OCI-LY3 (cell line): ENCODE measurements at regions not wholly inside any gene's neighbourhood (a gene's known extent, or its start where the extent isn't known, plus 50 kb on each side); places are given as distances from the start of the nearest gene placed in this dataset.
"Not testable (repeated sequence)": the region's sequence is repeated elsewhere in the genome, so short reads cannot be mapped to it uniquely, and the experiment has no call there.

ENCODE experiments used
- H2AFZ ChIP-seq: fragments of 200-600, 300-600 bp; shearing (Covaris generic); 2 replicates; pipeline ENCODE4 v1.6.0; 2014; ENCODE audit warnings: antibody characterized with exemption, low read depth, low read length
- H3K27ac ChIP-seq: fragments of 200-600, 300-600 bp; sonication (generic); 2 replicates; pipeline ENCODE4 v1.5.1; 2014; ENCODE audit warnings: mild to moderate bottlenecking, low read length, moderate library complexity, mixed read lengths
- H3K27me3 ChIP-seq: fragments of 200-600, 300-600 bp; sonication (generic); 2 replicates; pipeline ENCODE4 v1.6.1; 2014; ENCODE audit warnings: low read depth, low read length, mixed read lengths
- H3K36me3 ChIP-seq: fragments of 200-600, 300-600 bp; sonication (generic); replicated peaks from 2 replicates; pipeline ENCODE3; 2014; ENCODE audit warnings: low read depth, low read length, mixed read lengths
- H3K4me1 ChIP-seq: fragments of 300-600, 200-600 bp; sonication (generic); 2 replicates; pipeline ENCODE4 v1.6.1; 2014; ENCODE audit warnings: low read length, mixed read lengths
- H3K4me2 ChIP-seq: fragments of 200-600, 300-600 bp; sonication (generic); 2 replicates; pipeline ENCODE4 v1.6.1; 2014; ENCODE audit warnings: low read length, mixed read lengths
- H3K4me3 ChIP-seq: fragments of 300-600, 200-600 bp; sonication (generic); 2 replicates; pipeline ENCODE4 v1.5.1; 2014; ENCODE audit warnings: antibody characterized with exemption, mild to moderate bottlenecking, low read length, moderate library complexity
- H3K79me2 ChIP-seq: fragments of 300-600, 200-600 bp; shearing (Covaris generic); 2 replicates; pipeline ENCODE4 v1.6.1; 2014; ENCODE audit warnings: mild to moderate bottlenecking, low read length, mixed read lengths
- H3K9ac ChIP-seq: fragments of 300-600, 200-600 bp; shearing (Covaris generic); 2 replicates; pipeline ENCODE4 v1.6.0; 2014; ENCODE audit warnings: mild to moderate bottlenecking, low read length, moderate library complexity
- H3K9me3 ChIP-seq: fragments of 200-600, 300-600 bp; shearing (Covaris generic); 2 replicates; pipeline ENCODE4 v1.6.1; 2014; ENCODE audit warnings: low read length, mixed read lengths; ENCODE audit not compliant: insufficient read depth
- H4K20me1 ChIP-seq: fragments of 200-600, 300-600 bp; sonication (generic); 2 replicates; pipeline ENCODE4 v1.6.1; 2016; ENCODE audit warnings: low read length, mixed read lengths; ENCODE audit not compliant: insufficient read depth
- EZH2phosphoT487 ChIP-seq: fragments of 200-600 bp; shearing (Covaris generic); IDR thresholded peaks from 2 replicates; pipeline ENCODE4 v1.6.1; 2018; ENCODE audit warnings: antibody characterized with exemption, mixed run types, low read depth
- TF ChIP-seq, protein P1 (sequence below): fragments of 200-600, 300-600 bp; sonication (generic); IDR thresholded peaks from 2 replicates; pipeline ENCODE4 v1.5.1; 2014; ENCODE audit warnings: antibody characterized with exemption, low read length, low read depth

DNA sequence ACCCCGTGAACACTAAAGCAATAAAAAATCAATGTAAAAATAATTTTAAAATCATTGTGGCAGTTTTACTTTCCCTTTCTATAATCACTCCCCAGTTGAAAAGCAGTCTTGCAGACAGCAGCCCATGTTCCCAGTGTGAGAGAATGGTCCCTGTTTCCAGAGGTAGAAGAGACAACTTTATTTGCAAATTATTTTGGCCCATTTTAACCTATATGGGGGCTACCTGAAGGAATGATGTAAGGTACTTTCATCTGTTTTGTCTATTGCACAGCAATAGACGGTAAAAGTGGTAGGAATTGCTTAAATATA lies 559.8 kb downstream of the ZWINT start:
- TF ChIP-seq, protein P1, sequence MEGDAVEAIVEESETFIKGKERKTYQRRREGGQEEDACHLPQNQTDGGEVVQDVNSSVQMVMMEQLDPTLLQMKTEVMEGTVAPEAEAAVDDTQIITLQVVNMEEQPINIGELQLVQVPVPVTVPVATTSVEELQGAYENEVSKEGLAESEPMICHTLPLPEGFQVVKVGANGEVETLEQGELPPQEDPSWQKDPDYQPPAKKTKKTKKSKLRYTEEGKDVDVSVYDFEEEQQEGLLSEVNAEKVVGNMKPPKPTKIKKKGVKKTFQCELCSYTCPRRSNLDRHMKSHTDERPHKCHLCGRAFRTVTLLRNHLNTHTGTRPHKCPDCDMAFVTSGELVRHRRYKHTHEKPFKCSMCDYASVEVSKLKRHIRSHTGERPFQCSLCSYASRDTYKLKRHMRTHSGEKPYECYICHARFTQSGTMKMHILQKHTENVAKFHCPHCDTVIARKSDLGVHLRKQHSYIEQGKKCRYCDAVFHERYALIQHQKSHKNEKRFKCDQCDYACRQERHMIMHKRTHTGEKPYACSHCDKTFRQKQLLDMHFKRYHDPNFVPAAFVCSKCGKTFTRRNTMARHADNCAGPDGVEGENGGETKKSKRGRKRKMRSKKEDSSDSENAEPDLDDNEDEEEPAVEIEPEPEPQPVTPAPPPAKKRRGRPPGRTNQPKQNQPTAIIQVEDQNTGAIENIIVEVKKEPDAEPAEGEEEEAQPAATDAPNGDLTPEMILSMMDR, result no peak
- TF ChIP-seq EZH2phosphoT487, result no peak
- H3K79me2 ChIP-seq, result no peaks in the 10 kb centered on the region

DNA sequence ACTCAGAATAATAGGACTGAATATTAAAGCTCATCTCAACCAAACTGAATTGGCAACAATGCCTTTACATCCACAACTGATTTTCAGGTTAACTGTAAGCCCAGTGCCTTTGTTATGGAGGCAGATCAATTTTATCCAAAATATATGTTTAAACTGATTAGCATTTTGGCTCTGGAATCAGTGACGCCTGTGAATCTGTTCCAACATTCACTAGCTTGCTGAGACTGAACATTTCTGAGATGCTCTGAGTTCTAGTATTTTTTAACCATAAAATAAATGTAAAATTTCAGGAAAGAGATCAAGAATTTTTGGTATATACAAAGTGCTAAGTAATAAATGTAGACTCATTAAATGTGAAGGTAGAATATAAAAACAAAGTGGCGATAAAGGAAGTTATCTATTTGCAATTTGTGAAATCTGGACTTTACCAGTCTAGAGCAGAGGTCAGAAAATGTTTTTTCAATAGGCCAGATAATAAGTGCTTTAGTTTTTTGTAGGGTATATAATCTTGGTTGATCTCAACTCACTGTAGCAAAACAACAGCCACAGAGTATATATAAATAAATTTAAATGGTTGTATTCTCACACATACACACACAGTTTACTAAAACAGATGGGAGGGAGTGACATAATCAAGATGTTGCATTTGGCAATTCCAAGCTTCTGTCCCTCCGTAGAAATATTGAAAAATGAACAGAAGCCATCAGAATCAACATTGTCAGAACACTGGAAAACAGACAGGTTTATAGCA lies 560.3 kb downstream of the ZWINT start:
- no peak overlapping the region for H3K4me3 ChIP-seq
- H3K9me3 ChIP-seq, result no peaks in the 10 kb centered on the region
- no peaks in the 10 kb centered on the region for H3K27me3 ChIP-seq
- no peak for TF ChIP-seq EZH2phosphoT487
- no peaks in the 10 kb centered on the region for H3K4me1 ChIP-seq
- no peaks in the 10 kb centered on the region for H3K79me2 ChIP-seq
- H3K27ac ChIP-seq, result no peak overlapping the region
- H4K20me1 ChIP-seq, result no peaks in the 10 kb centered on the region
- H2AFZ ChIP-seq, result no peak overlapping the region
- H3K4me2 ChIP-seq, result no peak overlapping the region
- H3K9ac ChIP-seq, result no peak overlapping the region
- no peaks in the 10 kb centered on the region for H3K36me3 ChIP-seq

More for the DNA sequence above, 559.8 kb downstream of the ZWINT start:
- Histone ChIP-seq H3K36me3 (no peaks in the 10 kb centered on the region), H3K27ac (no peak overlapping the region), H2AFZ (no peak overlapping the region), H3K4me1 (no peaks in the 10 kb centered on the region), H3K9me3 (no peaks in the 10 kb centered on the region), H3K4me2 (no peak overlapping the region), H4K20me1 (no peaks in the 10 kb centered on the region), H3K9ac (no peak overlapping the region), H3K4me3 (no peak overlapping the region), H3K27me3 (no peaks in the 10 kb centered on the region)

DNA sequence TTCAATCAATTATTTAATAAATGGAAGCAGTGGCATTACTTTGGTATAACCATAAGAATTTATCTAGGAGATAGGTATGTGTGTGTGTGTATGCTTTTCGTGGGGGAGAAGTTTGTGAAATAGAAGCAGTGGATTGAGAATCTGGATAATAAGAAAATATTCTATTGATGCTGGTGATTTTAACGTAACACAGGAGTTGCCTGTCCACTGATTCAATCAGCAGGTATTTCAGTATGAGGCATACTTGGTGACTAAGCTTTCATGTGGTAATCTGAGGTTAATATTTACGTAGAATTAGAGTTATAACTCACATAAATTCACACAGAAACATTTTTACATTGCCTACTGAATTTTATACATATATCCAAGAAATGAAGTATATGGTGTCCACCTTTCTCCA lies 568.0 kb downstream of the ZWINT start:
- TF ChIP-seq, protein P1, result no peak
- TF ChIP-seq EZH2phosphoT487, result no peak
- H3K27me3 ChIP-seq, result no peaks in the 10 kb centered on the region
- no peak overlapping the region for H3K27ac ChIP-seq
- no peak overlapping the region for H3K9ac ChIP-seq
- H3K36me3 ChIP-seq, result no peaks in the 10 kb centered on the region
- no peaks in the 10 kb centered on the region for H4K20me1 ChIP-seq
- H3K79me2 ChIP-seq, result no peaks in the 10 kb centered on the region
- no peak overlapping the region for H3K4me3 ChIP-seq
- H3K4me2 ChIP-seq, result no peak overlapping the region
- no peaks in the 10 kb centered on the region for H3K4me1 ChIP-seq
- H3K9me3 ChIP-seq, result no peaks in the 10 kb centered on the region
- H2AFZ ChIP-seq, result no peak overlapping the region

DNA sequence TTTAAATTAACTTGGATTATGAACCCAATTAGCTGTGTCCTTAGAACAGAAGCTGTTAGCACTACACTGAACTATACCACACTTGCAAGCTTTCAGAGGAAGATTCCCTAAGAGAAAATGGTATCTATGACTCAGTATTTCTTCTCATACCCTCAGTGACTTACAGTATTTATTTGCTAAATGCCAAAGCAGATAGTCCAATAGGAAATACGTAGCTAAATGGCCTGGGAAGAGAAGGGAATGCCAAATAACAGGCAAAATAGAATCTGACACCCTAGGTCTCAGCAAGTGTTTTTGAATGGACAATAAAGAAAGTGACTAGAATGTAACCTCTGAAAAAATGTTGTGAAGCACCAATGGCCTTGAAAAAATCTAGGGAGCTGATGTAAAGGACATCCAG lies 570.8 kb downstream of the ZWINT start:
- H3K27ac ChIP-seq, H3K79me2 ChIP-seq, H3K9ac ChIP-seq, H3K4me2 ChIP-seq, H3K27me3 ChIP-seq, H4K20me1 ChIP-seq, H3K36me3 ChIP-seq, H2AFZ ChIP-seq, H3K4me1 ChIP-seq, H3K4me3 ChIP-seq, H3K9me3 ChIP-seq: not testable (repeated sequence)

DNA sequence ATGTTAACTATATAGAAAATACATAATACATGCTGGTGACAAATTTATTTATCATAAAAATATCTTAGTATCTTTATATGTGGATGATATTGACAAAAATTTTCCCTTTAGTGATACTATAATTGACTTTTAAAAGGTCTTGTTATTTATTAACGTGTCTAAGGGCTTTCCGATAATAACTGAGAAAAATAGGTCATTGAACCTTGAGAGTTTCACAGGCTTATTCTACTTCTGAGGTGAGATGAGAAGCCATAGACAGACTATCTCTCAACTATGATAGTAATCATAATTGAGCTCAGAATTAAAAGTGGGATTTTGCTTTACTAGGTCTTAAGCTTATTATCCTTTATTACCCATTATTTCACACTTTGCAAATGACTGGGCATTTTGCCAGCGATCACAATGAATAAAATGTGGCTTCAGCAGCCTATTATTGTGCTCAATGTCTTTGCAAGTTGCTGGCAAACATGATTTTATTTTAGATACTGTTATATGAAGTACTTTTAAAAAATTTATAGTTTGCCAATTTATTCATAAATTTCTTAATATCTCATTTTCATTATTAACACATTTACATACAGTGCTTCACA lies 574.5 kb downstream of the ZWINT start:
- H3K4me1 ChIP-seq, result no peaks in the 10 kb centered on the region
- H3K4me3 ChIP-seq, result no peak overlapping the region
- no peak overlapping the region for H3K27ac ChIP-seq
- H3K27me3 ChIP-seq, result no peaks in the 10 kb centered on the region
- no peak overlapping the region for H2AFZ ChIP-seq
- no peaks in the 10 kb centered on the region for H3K79me2 ChIP-seq
- no peaks in the 10 kb centered on the region for H4K20me1 ChIP-seq
- H3K4me2 ChIP-seq, result no peak overlapping the region
- no peaks in the 10 kb centered on the region for H3K9me3 ChIP-seq
- no peak overlapping the region for H3K9ac ChIP-seq
- no peak for TF ChIP-seq EZH2phosphoT487
- TF ChIP-seq, protein P1, result no peak
- no peaks in the 10 kb centered on the region for H3K36me3 ChIP-seq
